GM18520 (cell line): ENCODE measurements at regions not wholly inside any gene's neighbourhood (a gene's known extent, or its start where the extent isn't known, plus 50 kb on each side); places are given as distances from the start of the nearest gene placed in this dataset.

Experiments
- ATAC-seq: cut with Tn5 transposase; IDR thresholded peaks from one replicate; pipeline ENCODE4 v1.9.1; 2021; ENCODE audit not compliant: unreplicated experiment

GRCh38 chr11:116537709-116538108 lies 235.1 kb downstream of the BUD13 start:
- ATAC-seq = no peak

DNA sequence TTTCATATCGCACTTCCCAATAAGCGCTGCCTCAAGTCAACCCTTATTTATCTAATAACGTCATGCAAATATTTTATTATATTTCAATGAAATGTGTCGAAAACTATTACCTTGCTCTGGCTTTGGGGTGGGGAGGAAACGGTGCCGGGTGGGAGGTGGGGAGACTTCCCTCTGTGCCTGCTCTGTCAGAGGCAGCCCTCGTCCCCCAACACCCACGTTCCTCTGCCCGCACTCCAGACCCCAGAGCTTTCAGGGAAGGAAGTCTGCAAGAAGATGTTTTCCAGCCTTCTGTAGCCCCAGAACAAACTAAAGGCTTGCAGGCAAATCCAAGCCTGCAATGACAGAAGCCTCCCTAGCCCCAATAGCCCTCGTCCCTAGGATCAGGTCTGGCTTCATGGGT lies 235.7 kb downstream of the BUD13 start:
- ATAC-seq = no peak

GRCh38 chr11:116536416-116536815 lies 236.4 kb downstream of the BUD13 start:
- ATAC-seq = no peak

DNA sequence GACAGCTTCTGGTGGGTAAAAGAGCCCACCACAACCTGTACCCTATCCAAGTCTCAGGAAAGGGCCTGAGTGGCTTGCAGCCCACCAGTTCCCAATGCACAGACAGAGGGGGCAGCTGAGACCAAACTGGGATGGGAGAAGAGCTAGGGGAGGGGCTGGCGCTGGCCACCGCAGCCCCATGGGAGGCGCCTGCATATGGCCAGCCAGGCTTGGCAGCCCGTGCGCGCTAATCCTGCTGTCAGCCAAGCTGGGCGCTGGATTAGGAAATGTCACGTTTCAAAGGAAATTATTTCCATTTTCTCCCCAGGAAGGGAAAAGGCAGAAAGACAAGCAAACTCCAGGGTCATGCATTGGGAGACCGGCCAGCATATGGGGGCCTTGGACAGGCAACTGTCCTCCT lies 236.8 kb downstream of the BUD13 start:
- no peak for ATAC-seq

GRCh38 chr11:116535120-116535519 lies 237.7 kb downstream of the BUD13 start:
- ATAC-seq = no peak

GRCh38 chr11:116534270-116534975 lies 238.4 kb downstream of the BUD13 start:
- ATAC-seq = no peak

- no peak for ATAC-seq
Observed at GRCh38 chr11:116533186-116533825, 239.5 kb downstream of the BUD13 start.

GRCh38 chr11:116532066-116532465 lies 240.7 kb downstream of the BUD13 start:
- no peak for ATAC-seq

- ATAC-seq = no peak
Observed at GRCh38 chr11:116530705-116531104, 242.1 kb downstream of the BUD13 start.

GRCh38 chr11:116529271-116529670 lies 243.5 kb downstream of the BUD13 start:
- ATAC-seq = no peak

DNA sequence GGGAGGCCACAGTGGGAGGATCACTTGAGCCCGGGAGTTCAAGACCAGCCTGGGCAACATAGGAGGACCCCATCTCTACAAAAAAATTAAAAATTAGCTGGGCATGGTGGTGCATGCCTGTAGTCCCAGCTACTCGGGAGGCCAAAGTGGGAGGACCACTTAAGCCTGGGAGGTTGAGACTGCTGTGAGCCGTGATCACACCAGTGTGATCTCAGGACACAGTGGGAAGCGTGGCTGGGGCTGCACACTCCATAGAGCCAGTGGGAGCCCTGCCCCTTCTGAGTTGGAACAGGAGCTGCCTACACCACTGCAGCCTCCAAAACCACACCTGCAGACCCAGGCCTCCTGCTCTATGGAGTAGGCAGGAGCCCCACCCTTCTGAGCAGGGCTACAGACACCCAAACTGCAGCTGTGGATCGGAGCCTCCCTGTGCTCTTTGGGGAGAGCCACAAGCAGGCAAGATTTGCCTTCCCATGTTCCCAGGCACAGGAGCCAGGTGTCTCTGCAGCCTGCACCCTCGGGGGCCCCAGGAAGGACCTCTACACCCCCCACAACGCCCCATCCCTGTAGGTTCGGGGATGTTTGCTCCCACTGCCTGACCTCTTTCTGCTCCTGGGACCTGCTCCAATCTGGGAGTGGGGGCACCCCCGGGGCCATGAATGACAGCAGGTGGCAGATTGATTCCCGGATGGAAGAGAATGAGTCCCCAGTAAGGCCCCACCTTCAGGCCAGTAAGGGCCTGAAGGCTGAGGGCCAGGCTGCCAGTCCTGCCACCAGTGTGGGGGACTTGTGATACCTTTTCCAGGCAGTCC lies 245.4 kb downstream of the BUD13 start:
- ATAC-seq = no peak

DNA sequence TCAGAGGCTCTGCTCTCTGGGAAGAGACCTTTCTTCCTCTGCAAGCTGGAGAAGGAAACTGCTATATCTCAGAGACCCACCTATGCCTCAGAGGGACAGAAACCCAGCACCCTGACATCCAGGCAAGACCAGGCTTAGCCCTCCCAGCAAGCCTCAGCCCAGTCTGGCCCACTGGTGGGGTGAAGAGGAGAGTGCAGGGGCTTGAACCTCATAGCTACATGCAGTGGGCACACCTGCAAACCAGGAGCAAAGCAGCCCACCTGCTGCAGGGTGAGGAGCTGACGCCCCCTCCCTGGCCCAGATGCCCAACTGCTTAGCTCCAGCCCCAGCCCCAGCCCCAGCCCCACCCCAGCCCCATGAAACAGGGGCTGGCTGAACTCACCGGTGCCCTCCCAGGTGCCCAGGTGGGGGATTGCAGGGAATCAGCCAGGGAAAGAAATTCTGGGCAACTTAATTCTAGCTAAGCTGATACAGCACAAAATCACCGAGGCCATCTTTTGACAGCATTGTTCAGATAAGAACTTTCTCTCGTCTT lies 246.8 kb downstream of the BUD13 start:
- ATAC-seq = no peak

GRCh38 chr11:116519499-116519898 lies 253.3 kb downstream of the BUD13 start:
- no peak for ATAC-seq

DNA sequence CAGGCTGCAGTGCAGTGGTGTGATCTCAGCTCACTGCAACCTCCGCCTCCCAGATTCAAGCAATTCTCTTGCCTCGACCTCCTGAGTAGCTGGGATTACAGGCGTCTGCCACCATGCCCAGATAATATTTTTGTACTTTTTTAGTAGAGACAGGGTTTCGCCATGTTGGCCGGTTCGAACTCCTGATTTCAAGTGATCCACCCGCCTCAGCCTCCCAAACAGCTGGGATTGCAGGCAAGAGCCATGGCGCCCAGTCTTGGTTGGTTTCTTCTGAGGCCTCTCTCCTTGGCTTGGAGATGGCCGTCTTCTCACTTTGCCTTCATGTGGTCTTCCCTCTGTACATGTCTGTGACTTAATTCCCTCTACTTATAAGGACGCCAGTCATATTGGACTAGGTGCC lies 254.6 kb downstream of the BUD13 start:
- ATAC-seq = no peak

GRCh38 chr11:116517584-116517983 lies 255.2 kb downstream of the BUD13 start:
- no peak for ATAC-seq

DNA sequence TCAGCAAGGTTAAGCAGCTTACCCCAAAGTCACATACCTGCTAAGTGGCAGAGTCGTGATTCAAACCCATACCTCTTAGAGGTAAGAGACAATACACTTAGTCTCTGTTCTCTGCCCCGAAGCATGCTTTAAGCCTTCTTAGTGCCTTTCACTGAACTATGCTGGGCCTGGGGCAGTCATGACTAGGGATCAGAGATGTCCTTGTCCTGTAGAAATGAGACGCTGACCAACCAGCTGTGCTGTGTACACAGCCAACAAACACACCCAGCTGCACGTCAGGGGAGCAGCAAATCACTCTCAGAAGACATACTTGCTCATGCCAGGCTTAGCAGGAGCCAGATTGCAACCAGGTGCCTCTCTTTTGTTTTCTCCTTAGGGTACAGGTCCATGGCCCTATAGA lies 255.7 kb downstream of the BUD13 start:
- no peak for ATAC-seq

- ATAC-seq = no peak
Observed at GRCh38 chr11:116515664-116516184, 257.1 kb downstream of the BUD13 start.

DNA sequence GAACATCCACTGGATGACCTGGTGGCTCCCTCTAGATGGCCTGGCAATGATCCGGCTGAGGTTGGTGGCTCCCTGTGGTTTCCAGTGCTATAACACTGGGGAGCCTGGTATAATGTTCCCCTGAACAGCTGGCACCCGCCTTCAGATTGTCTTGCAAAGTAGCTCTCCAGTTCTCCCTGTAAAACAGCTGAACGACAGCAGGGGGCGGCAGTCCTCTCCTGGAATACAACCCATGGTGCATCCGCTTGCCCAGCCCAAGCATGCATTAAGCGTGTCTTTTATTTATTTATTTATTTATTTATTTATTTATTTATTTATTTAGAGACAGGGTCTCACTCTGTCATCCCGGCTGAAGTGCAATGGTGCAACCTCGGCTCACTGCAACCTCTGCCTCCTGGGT lies 258.9 kb downstream of the BUD13 start:
- no peak for ATAC-seq

DNA sequence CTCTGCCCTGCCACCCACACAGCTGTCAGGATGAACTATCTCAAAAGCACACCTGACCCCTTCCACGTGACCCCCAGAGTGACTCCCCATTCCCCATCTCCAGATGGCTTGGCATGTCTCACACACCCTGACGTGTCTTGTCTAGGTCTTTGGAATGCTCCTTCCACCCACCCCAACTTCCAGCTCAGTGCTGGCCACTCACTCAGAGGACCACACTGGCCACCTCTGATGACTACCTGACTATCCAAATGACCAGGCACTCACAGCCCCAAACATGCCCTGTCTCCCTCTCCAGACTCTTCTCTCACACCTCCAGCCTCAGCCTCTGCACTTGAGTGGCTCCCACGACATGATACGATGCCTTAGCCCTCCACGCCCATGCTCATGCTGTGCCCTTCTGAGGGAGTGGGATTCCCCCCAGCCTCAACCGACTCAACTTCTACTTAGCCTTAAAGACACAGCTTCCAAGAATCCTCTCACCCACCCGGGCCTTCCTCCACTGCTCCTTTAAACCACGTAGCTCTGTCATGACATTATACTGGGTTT lies 259.4 kb downstream of the BUD13 start:
- no peak for ATAC-seq

DNA sequence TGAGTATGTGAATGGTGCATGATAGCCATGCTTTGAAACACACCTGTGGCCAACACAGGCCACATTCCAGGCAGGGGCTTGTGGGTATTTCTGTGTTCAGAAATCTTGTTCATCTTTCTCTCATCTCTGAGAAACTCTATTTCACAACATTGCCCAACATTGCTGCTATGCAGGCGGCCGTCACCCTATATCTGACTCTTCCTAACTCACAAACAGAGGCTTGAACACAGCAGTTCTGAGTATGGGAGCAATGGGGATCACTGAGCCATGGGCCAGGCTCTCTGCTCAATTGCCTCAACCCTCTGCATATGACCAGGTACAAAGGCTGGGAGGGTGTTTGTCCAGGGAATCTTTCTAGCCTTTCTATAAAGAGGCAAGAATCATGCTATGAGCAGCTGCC lies 259.9 kb downstream of the BUD13 start:
- ATAC-seq = no peak

GRCh38 chr11:116511684-116512083 lies 261.1 kb downstream of the BUD13 start:
- ATAC-seq = no peak
